PC-3 (cell line): ENCODE measurements at regions not wholly inside any gene's neighbourhood (a gene's known extent, or its start where the extent isn't known, plus 50 kb on each side); places are given as distances from the start of the nearest gene placed in this dataset.

Experiments used
- ATAC-seq: fragments of 200-7000 bp; cut with Tn5 transposase; 2 replicates; pipeline ENCODE4 v1.9.1; 2020; ENCODE audit warnings: mild to moderate bottlenecking, moderate library complexity
- BruUV-seq: library from RNA; stranded (reverse); fragments of 400-500 nt; replicated peaks from 2 replicates; lab custom pipeline; 2021; lab: Mats Ljungman, UMichigan
- CTCF ChIA-PET: fragments of 300-600 bp; sonication (Branson Sonifier 250); formaldehyde crosslinking; loops from one replicate; lab custom pipeline; 2022; ENCODE audit warnings: antibody characterized with exemption; lab: Charles Lee
- POLR2A ChIA-PET: fragments of 300-600 bp; sonication (Branson Sonifier 250); formaldehyde crosslinking; loops from one replicate; lab custom pipeline; 2022; ENCODE audit warnings: antibody characterized with exemption; ENCODE audit not compliant: unreplicated experiment; lab: Charles Lee
- DNase-seq: peaks from one replicate; pipeline ENCODE4 v3.0.0-alpha.2; 2015
- H2AFZ ChIP-seq: fragments of 300-600 bp; sonication (generic); 2 replicates; pipeline ENCODE4 v1.6.0; 2016; ENCODE audit warnings: antibody characterized with exemption, low read length
- H3F3A ChIP-seq: fragments of 300-600 bp; sonication (generic); one replicate; pipeline ENCODE4 v1.6.0; 2017; ENCODE audit warnings: antibody characterized with exemption, low read length, control low read depth, mild to moderate bottlenecking; ENCODE audit not compliant: unreplicated experiment
- H3K27ac ChIP-seq: fragments of 300-600 bp; sonication (generic); 2 replicates; pipeline ENCODE4 v1.5.1; 2016; ENCODE audit warnings: mild to moderate bottlenecking, low read length
- H3K27me3 ChIP-seq: fragments of 300-600 bp; sonication (generic); 2 replicates; pipeline ENCODE4 v1.6.1; 2016; ENCODE audit warnings: low read length, mixed read lengths
- H3K36me3 ChIP-seq: fragments of 300-600 bp; sonication (generic); 2 replicates; pipeline ENCODE4 v1.6.1; 2016; ENCODE audit warnings: low read depth, mixed run types, low read length, mixed read lengths
- H3K4me1 ChIP-seq: fragments of 300-600 bp; sonication (generic); 2 replicates; pipeline ENCODE4 v1.5.1; 2016; ENCODE audit warnings: low read length; ENCODE audit not compliant: insufficient read depth
- H3K4me2 ChIP-seq: fragments of 300-600 bp; sonication (generic); 2 replicates; pipeline ENCODE4 v1.6.0; 2016; ENCODE audit warnings: low read length
- H3K4me3 ChIP-seq: fragments of 300-600 bp; sonication (generic); 2 replicates; pipeline ENCODE4 v1.5.1; 2016; ENCODE audit warnings: mild to moderate bottlenecking, low read length, mixed read lengths
- H3K79me2 ChIP-seq: fragments of 300-600 bp; sonication (generic); 2 replicates; pipeline ENCODE4 v1.6.1; 2017; ENCODE audit warnings: low read length, mixed read lengths
- H3K9ac ChIP-seq: fragments of 300-600 bp; sonication (generic); 2 replicates; pipeline ENCODE4 v1.6.0; 2016; ENCODE audit warnings: mild to moderate bottlenecking, low read length
- H3K9me2 ChIP-seq: fragments of 300-600 bp; sonication (generic); replicated peaks from 2 replicates; pipeline ENCODE4 v1.6.1; 2016; ENCODE audit warnings: mixed run types, low read length, mixed read lengths
- H3K9me3 ChIP-seq: fragments of 300-600 bp; sonication (generic); 2 replicates; pipeline ENCODE4 v1.6.1; 2016; ENCODE audit warnings: low read length, mixed read lengths
- H4K20me1 ChIP-seq: fragments of 300-600 bp; sonication (generic); 2 replicates; pipeline ENCODE4 v1.6.1; 2016; ENCODE audit warnings: low read length, mixed read lengths
- EZH2 ChIP-seq: fragments of 300-600 bp; sonication (generic); IDR thresholded peaks from one replicate; pipeline ENCODE4 v1.6.1; 2017; ENCODE audit warnings: antibody characterized with exemption, mild to moderate bottlenecking, low read length; ENCODE audit not compliant: unreplicated experiment
- EZH2phosphoT487 ChIP-seq: fragments of 300-600 bp; sonication (generic); IDR thresholded peaks from 2 replicates; pipeline ENCODE4 v1.6.1; 2018; ENCODE audit warnings: mild to moderate bottlenecking, antibody characterized with exemption, low read length, borderline replicate concordance
- intact Hi-C: fragments of 100-400 bp; cut with micrococcal nuclease; formaldehyde crosslinking; loops from 2 replicates; pipeline ENCODE4 v1.9.0; 2023
- TF ChIP-seq, protein P1 (sequence below): fragments of 300-600 bp; sonication (generic); conservative IDR thresholded peaks from 2 replicates; pipeline ENCODE4 v1.5.1; 2017; ENCODE audit warnings: antibody characterized with exemption, low read depth, mild to moderate bottlenecking, low read length

DNA sequence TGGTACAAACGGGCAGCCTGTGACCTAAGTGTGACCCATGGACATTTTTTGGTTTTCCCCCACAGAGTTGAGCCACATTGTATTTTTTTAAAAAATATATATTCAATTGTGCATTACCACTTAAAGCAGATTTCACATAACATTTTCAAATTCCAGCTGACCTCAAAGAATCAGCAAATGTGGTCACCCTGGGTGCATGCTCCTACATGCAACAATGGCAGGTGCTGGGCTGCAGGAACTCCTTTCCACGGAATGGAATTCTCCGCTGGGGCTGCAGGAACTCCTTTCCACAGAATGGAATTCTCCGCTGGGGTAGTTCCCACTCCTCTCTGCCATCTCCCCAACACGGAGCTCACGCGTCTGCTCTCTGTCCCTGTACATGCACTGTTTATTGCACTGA is 68.7 kb downstream of the MAP10 start:
- TF ChIP-seq EZH2 = no peak
- TF ChIP-seq EZH2phosphoT487 = no peak
- H3K9me2 ChIP-seq = no peaks in the 10 kb centered on the region
- ChIA-PET CTCF (no interaction called here), POLR2A (interaction anchor here (0.6 kb wide), 1 partner anchor 20 kb away, joined by 3 read pairs; no protein-coding TSS in a partner anchor)
- no peaks in the 10 kb centered on the region for H3K36me3 ChIP-seq
- H3K79me2 ChIP-seq = no peaks in the 10 kb centered on the region
- ATAC-seq (no peak), DNase-seq (no peak)
- no peak overlapping the region for H2AFZ ChIP-seq
- H3K4me3 ChIP-seq = no peak overlapping the region
- no peak overlapping the region for H3K4me2 ChIP-seq
- peaks cover 11% of the 10 kb centered on the region for H3K4me1 ChIP-seq
- H3K27ac ChIP-seq = no peak overlapping the region
- intact Hi-C loops = no loop called here
- H3K9me3 ChIP-seq = no peaks in the 10 kb centered on the region
- no peaks in the 10 kb centered on the region for H4K20me1 ChIP-seq
- no peak overlapping the region for H3K9ac ChIP-seq
- H3F3A ChIP-seq = no peaks in the 10 kb centered on the region
- no peaks in the 10 kb centered on the region for H3K27me3 ChIP-seq
- no TSS peak for BruUV-seq

DNA sequence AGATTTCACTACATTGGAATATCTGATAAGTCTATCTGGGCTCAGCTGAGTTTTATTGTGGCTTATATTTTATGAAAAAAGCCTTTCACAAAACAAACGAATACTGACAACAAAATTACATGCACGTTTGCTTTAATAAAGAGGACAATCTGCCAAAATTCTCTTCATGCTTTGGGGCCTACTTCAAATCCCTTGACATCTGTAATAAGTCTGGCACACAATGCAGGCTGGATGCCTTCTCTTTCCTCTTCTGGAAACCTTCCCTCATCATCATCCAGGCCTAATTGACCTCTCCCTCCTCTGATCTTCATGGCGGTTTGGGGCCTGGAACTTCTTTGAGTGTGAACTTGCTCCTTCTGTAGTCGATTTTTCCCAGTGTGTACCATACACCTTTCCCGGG is 70.3 kb downstream of the MAP10 start:
- no peak overlapping the region for H3K4me2 ChIP-seq
- no peaks in the 10 kb centered on the region for H4K20me1 ChIP-seq
- no peaks in the 10 kb centered on the region for H3K9me3 ChIP-seq
- H3K79me2 ChIP-seq = no peaks in the 10 kb centered on the region
- H3K27ac ChIP-seq = no peak overlapping the region
- H3K4me1 ChIP-seq = no peaks in the 10 kb centered on the region
- no peak overlapping the region for H3K4me3 ChIP-seq
- H3K36me3 ChIP-seq = no peaks in the 10 kb centered on the region
- ATAC-seq (no peak), DNase-seq (no peak)
- H3K9ac ChIP-seq = no peak overlapping the region
- no peaks in the 10 kb centered on the region for H3K9me2 ChIP-seq
- intact Hi-C loops = no loop called here
- TF ChIP-seq, protein P1, sequence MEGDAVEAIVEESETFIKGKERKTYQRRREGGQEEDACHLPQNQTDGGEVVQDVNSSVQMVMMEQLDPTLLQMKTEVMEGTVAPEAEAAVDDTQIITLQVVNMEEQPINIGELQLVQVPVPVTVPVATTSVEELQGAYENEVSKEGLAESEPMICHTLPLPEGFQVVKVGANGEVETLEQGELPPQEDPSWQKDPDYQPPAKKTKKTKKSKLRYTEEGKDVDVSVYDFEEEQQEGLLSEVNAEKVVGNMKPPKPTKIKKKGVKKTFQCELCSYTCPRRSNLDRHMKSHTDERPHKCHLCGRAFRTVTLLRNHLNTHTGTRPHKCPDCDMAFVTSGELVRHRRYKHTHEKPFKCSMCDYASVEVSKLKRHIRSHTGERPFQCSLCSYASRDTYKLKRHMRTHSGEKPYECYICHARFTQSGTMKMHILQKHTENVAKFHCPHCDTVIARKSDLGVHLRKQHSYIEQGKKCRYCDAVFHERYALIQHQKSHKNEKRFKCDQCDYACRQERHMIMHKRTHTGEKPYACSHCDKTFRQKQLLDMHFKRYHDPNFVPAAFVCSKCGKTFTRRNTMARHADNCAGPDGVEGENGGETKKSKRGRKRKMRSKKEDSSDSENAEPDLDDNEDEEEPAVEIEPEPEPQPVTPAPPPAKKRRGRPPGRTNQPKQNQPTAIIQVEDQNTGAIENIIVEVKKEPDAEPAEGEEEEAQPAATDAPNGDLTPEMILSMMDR = no peak
- no peak for TF ChIP-seq EZH2
- TF ChIP-seq EZH2phosphoT487 = no peak
- H2AFZ ChIP-seq = no peak overlapping the region
- no TSS peak for BruUV-seq
- CTCF ChIA-PET = interaction anchor here (0.6 kb wide), 1 partner anchor 19 kb away, joined by 4 read pairs; no protein-coding TSS in a partner anchor
- no peaks in the 10 kb centered on the region for H3K27me3 ChIP-seq
- H3F3A ChIP-seq = no peaks in the 10 kb centered on the region
- POLR2A ChIA-PET = no interaction called here

DNA sequence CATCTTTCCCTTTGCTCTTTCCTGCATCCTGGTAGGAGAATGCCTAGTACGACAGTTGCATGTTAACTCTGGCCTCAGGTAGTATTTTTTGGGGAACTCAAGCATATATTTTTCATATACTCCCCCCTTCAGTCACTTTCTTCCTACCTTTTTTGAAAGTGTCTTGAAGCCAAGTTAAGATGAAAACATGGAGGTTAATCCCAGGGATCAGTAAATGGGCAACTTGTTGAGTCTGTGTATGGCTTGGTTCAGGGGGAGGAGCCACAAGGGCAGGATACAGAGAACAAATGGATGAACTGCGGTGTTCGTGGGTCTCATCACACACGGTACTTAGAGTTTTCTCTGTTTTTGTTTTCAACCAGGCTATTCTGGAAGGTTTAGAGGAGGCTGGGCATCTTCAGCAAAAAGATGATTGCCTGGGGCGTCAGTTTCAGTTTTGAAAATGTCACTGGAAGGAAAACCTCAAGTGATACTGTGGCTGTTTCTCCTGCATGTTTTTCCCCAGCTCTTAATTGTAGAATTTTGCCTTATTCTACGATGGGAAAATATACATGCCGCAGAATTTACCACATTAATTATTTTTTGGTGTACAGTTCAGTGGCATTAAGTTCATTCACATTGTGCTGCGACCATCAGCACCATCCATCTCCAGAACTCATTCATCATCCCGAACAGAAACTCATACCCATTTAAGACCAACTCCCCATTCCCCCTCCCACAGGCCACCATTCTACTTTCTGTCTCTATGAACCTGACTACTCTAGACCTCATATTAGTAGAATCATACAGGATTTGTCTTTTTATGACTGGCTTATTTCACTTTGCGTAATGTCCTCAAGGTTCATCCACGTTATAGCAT is 71.5 kb downstream of the MAP10 start:
- CTCF ChIA-PET = no interaction called here
- Histone ChIP-seq H3K9ac (no peak overlapping the region), H3K9me3 (no peaks in the 10 kb centered on the region), H3K36me3 (no peaks in the 10 kb centered on the region), H3K4me2 (no peak overlapping the region), H3K27me3 (no peaks in the 10 kb centered on the region), H4K20me1 (no peaks in the 10 kb centered on the region), H3K9me2 (no peaks in the 10 kb centered on the region), H2AFZ (no peak overlapping the region), H3F3A (no peaks in the 10 kb centered on the region), H3K4me1 (no peaks in the 10 kb centered on the region), H3K4me3 (no peak overlapping the region), H3K79me2 (no peaks in the 10 kb centered on the region), H3K27ac (no peak overlapping the region)
- no TSS peak for BruUV-seq
- intact Hi-C loops = no loop called here
- no peak for TF ChIP-seq EZH2
- TF ChIP-seq EZH2phosphoT487 = no peak
- TF ChIP-seq, protein P1 = no peak
- no peak for DNase-seq
- no peak for ATAC-seq
- POLR2A ChIA-PET = no interaction called here
